Activated CD4-positive, alpha-beta T cell treated with anti-CD3 and anti-CD28 coated beads for 36 hours (primary cell): ENCODE measurements at regions not wholly inside any gene's neighbourhood (a gene's known extent, or its start where the extent isn't known, plus 50 kb on each side); places are given as distances from the start of the nearest gene placed in this dataset.

Experiments used
- ATAC-seq: fragments of 200-7000 bp; cut with Tn5 transposase; one replicate; pipeline ENCODE4 v1.10.0; 2021; ENCODE audit warnings: mild to moderate bottlenecking, moderate library complexity
- CTCF ChIA-PET: fragments of 350-600 bp; sonication (Branson Sonifier 250); formaldehyde crosslinking; loops from one replicate; lab custom pipeline; 2021; ENCODE audit warnings: antibody characterized with exemption; lab: Charles Lee
- POLR2A ChIA-PET: fragments of 350-600 bp; sonication (Branson Sonifier 250); formaldehyde crosslinking; loops from one replicate; lab custom pipeline; 2021; ENCODE audit warnings: antibody characterized with exemption, inconsistent platforms; lab: Charles Lee
- DNase-seq: peaks from one replicate; pipeline ENCODE4 v3.0.0-alpha.2; 2020
- H3K27ac Mint-ChIP-seq: one replicate; pipeline ENCODE4 v1.8.0; 2021; ENCODE audit warnings: mixed read lengths
- H3K27me3 Mint-ChIP-seq: one replicate; pipeline ENCODE4 v1.8.0; 2021; ENCODE audit warnings: mixed read lengths
- H3K36me3 Mint-ChIP-seq: one replicate; pipeline ENCODE4 v1.8.0; 2021; ENCODE audit warnings: low read depth, mixed read lengths
- H3K4me1 Mint-ChIP-seq: one replicate; pipeline ENCODE4 v1.8.0; 2021; ENCODE audit warnings: mixed read lengths
- H3K4me3 Mint-ChIP-seq: one replicate; pipeline ENCODE4 v1.8.0; 2021; ENCODE audit warnings: mild to moderate bottlenecking, moderate library complexity, mixed read lengths
- H3K9me3 Mint-ChIP-seq: one replicate; pipeline ENCODE4 v1.8.0; 2021; ENCODE audit warnings: low read depth, mixed read lengths
- intact Hi-C, 2 experiments: fragments of 100-400 bp; cut with DNase I in 1 of 2; cut with micrococcal nuclease in 1 of 2; formaldehyde crosslinking; loops; one replicate each; pipeline versions ENCODE4 v1.14.2 to v1.15.1; 2022 to 2024; cut with DNase I, micrococcal nuclease

DNA sequence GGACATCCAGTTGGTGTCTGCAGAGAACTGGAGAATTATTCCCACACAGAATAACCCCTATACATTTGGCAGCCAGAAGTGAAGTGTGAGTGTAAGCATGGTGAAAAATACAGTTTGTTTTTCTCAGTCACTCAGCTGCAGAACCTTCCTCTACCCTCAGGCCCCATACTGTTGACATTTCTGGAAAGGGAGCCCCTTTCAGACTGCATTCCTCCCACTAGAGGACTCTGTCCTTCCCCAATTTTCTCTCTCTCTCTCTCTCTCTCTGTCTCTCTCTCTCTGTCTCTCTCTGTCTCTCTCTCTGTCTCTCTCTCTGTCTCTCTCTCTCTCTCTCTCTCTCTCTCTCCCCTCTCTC lies 86.8 kb upstream of the STEAP1B start:
- no peak overlapping the region for H3K27ac Mint-ChIP-seq
- POLR2A ChIA-PET: interaction anchor here (0.5 kb wide), 1 partner anchor 973 kb away, joined by 3 read pairs; no protein-coding TSS in a partner anchor
- CTCF ChIA-PET: interaction anchor here (2.0 kb wide), 1 partner anchor 11 kb away, joined by 7 read pairs; no protein-coding TSS in a partner anchor
- intact Hi-C loops: loop anchor here (1.0 to 2.0 kb wide), 3 partner anchors 54 to 112 kb away; no protein-coding TSS in a partner anchor
- DNase-seq (no peak), ATAC-seq (peak; percentile 42)
- H3K9me3 Mint-ChIP-seq: no peaks in the 10 kb centered on the region
- H3K27me3 Mint-ChIP-seq: peaks cover 26% of the 10 kb centered on the region
- H3K36me3 Mint-ChIP-seq: no peaks in the 10 kb centered on the region
- H3K4me3 Mint-ChIP-seq: no peak overlapping the region
- H3K4me1 Mint-ChIP-seq: peaks cover 15% of the 10 kb centered on the region

DNA sequence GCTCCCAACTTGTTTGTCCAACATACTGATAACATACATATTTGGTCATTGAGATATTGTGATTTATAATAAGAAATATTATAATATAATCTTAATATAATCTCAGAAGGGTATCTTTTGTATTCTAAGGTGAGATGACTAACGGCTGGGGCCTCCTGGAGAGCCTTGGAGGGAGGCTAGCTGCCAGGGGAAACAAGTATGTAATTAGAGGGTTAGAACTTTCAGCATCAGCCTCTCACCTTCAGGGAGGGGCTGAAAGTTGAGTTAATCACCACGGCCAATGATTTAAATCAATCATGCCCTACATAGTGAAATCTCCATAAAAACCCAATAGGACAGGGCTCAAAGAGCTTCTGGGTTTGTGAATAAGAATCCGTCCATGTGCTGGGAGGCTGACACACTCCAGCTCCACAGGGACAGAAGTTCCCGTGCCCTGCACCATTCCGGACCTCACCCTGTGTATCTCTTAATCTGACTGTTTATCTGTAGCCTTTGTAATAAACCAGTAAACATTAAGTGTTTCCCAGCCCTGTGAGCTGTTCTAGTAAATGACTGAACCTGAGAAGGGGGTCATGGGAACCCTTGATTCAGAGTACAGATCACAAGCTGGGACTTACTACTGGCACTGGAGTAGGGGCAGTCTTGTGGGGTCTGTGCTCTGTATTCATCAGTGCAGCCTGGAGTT lies 86.3 kb upstream of the STEAP1B start:
- peak; percentile 49 for ATAC-seq
- peaks cover 23% of the 10 kb centered on the region for H3K27me3 Mint-ChIP-seq
- intact Hi-C loops: loop anchor here in 1 of 2 experiments (2.0 kb wide), 1 partner anchor 77 kb away; no protein-coding TSS in a partner anchor
- POLR2A ChIA-PET: interaction anchor here (0.5 kb wide), 1 partner anchor 974 kb away, joined by 3 read pairs; no protein-coding TSS in a partner anchor
- no peak overlapping the region for H3K27ac Mint-ChIP-seq
- H3K4me1 Mint-ChIP-seq: peaks cover 15% of the 10 kb centered on the region
- H3K36me3 Mint-ChIP-seq: no peaks in the 10 kb centered on the region
- CTCF ChIA-PET: interaction anchor here (2.0 kb wide), 1 partner anchor 10 kb away, joined by 7 read pairs; no protein-coding TSS in a partner anchor
- H3K4me3 Mint-ChIP-seq: no peak overlapping the region
- H3K9me3 Mint-ChIP-seq: no peaks in the 10 kb centered on the region
- DNase-seq: no peak

DNA sequence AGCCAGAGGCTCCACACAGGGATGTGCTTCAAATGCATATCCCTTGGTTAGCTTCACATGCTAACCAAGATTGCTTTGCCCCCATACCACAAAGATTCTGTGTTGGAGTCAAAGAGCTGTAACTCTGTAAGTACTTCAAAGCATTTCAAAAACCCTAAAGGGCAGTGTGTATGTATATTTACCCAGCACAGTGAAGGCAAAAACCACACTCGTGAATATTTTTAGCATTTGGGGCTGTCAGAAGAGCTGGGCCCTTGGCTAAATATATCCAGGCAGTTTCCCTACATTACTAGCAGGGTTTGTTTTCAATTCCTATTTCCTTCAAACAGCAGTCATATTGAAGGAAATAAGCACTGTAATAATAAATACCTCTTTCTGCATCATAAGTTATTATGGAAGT lies 84.2 kb upstream of the STEAP1B start:
- H3K27me3 Mint-ChIP-seq: peaks cover 14% of the 10 kb centered on the region

DNA sequence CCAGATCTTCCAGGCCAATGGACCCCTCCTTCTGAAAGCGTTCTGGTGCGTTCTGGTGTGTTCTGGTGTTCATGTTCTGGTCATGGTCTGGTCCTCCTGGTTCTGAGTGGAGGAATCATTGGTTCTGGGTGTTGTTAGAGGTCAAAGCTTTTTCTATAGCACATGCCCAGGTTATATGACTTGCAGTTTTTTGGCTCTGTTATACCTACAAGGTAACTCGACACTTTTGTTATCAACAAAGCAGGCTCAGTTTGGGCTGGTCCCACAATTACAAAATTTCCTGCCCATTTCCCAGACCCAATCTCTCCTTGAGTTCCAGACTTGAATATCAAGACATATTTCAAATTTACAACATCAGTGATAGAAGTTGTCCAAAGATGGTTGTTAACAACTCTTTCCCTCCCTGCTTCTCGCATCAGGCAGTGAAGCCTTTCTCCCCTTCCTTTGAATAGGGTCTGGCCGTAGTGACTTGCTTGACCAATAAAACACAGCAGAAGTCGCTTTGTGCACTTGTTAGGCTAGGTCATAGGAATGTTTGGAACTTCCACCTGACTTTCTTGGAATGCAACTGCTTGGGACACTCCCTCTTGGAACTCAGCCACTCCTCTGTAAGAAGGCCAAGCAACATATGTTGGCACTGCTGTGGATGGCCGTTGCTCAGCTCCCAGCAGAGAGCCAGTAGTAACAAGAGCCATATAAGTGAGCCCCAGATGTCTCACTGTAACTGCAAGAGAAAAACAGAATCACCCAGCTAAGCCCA lies 83.1 kb upstream of the STEAP1B start:
- Mint-ChIP-seq H3K4me1 (peaks cover 15% of the 10 kb centered on the region), H3K9me3 (no peaks in the 10 kb centered on the region), H3K27ac (no peak overlapping the region), H3K36me3 (no peaks in the 10 kb centered on the region), H3K4me3 (no peak overlapping the region), H3K27me3 (peaks cover 15% of the 10 kb centered on the region)
- ChIA-PET POLR2A (no interaction called here), CTCF (interaction anchor here (1.2 to 1.5 kb wide), 2 partner anchors 13 to 198 kb away, joined by 3 to 4 read pairs; no protein-coding TSS in a partner anchor)
- no peak for ATAC-seq
- intact Hi-C loops: no loop called here
- no peak for DNase-seq

More for the DNA sequence above, 84.2 kb upstream of the STEAP1B start:
- H3K4me1 Mint-ChIP-seq: peaks cover 15% of the 10 kb centered on the region
- intact Hi-C loops: no loop called here
- CTCF ChIA-PET: interaction anchor here (0.5 to 1.2 kb wide), 4 partner anchors 12 to 220 kb away, joined by 3 to 4 read pairs (median 4); partner anchors contain the start of gene IL6
- H3K36me3 Mint-ChIP-seq: no peaks in the 10 kb centered on the region
- H3K9me3 Mint-ChIP-seq: no peaks in the 10 kb centered on the region
- POLR2A ChIA-PET: no interaction called here
- no peak overlapping the region for H3K27ac Mint-ChIP-seq
- no peak overlapping the region for H3K4me3 Mint-ChIP-seq
- DNase-seq: no peak
- ATAC-seq: no peak

DNA sequence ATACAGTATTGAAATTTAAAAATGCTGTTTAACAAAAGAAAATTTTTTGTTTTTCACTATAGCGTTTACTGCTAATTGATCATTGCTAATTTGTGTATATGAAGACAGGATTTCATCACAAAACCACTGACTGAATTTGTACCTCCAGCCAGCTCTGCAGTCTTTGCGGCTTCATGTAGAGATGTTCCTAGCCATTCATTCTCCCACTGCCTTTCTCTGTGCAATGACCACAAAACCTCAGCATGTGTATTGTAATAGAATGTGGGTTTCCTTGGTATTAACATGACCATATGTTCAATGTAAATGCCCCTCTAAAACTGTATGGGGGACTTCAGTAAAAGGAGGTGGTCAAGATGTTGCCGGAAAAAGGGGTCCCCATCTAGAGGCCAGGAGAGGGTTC lies 81.1 kb upstream of the STEAP1B start:
- no peaks in the 10 kb centered on the region for H3K9me3 Mint-ChIP-seq
- H3K4me3 Mint-ChIP-seq: no peak overlapping the region
- no peak for DNase-seq
- no peaks in the 10 kb centered on the region for H3K4me1 Mint-ChIP-seq
- ChIA-PET POLR2A (no interaction called here), CTCF (interaction anchor here (1.0 to 1.5 kb wide), 5 partner anchors 12 to 200 kb away, joined by 3 to 4 read pairs (median 4); partner anchors contain the start of gene IL6)
- no peaks in the 10 kb centered on the region for H3K36me3 Mint-ChIP-seq
- no peak overlapping the region for H3K27ac Mint-ChIP-seq
- H3K27me3 Mint-ChIP-seq: peaks cover 27% of the 10 kb centered on the region
- intact Hi-C loops: no loop called here
- ATAC-seq: no peak

DNA sequence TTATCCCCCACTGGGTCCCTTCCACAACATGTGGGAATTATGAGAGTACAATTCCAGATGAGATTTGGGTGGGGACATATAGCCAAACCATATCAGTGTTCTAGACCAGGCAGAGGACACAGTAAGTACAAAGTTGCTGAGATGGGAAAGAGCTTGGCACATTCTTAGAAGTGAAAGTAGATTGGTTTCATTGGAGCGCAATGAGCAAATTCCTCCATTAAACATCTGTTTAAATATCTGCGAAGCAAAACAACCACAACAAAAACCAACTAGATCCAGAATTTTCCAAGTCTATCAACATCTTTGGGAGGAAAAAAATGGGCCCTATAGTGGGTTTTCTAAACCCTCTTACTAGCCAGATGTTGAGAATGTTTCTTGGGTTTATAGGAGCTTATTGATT lies 80.0 kb upstream of the STEAP1B start:
- CTCF ChIA-PET: no interaction called here
- peaks cover 27% of the 10 kb centered on the region for H3K27me3 Mint-ChIP-seq
- no peaks in the 10 kb centered on the region for H3K36me3 Mint-ChIP-seq
- no peak overlapping the region for H3K4me3 Mint-ChIP-seq
- intact Hi-C loops: no loop called here
- H3K27ac Mint-ChIP-seq: no peak overlapping the region
- POLR2A ChIA-PET: no interaction called here
- ATAC-seq (no peak), DNase-seq (no peak)
- H3K9me3 Mint-ChIP-seq: no peaks in the 10 kb centered on the region
- no peaks in the 10 kb centered on the region for H3K4me1 Mint-ChIP-seq

DNA sequence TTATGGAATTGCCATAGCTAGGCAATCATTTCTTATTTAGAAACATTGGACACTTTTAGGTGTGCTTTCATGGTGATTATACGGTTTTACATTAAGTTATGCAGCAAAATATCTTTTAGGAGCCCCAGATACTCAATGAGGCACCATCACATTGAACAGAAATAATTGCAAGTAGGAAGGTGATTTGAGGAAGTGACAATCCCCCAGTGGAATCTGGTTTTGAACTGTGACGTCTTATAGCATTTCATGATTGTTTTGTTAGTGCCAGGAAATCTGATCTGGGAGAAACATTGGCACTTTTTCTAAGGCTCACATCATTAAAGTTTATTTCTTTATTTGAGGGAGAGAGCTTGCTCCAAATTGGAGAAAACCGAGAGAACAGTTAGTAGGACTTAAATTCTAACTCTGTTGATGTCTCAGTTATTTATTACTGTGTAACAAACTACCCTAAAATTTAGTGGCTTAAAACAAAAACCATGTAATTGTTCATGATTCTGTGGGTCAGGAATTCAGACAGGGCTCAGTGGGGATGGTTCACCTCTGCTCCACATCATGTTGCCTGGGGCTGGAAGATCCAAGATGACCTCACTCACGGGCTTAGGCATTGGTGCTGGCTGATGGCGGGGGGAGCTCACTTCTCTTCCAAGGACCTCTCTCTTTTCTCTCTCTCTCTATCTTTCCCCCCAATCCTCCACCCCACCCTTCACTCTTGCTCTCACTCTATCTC lies 78.2 kb upstream of the STEAP1B start:
- Mint-ChIP-seq H3K9me3 (no peaks in the 10 kb centered on the region), H3K4me1 (no peaks in the 10 kb centered on the region), H3K27ac (no peak overlapping the region), H3K27me3 (peaks cover 26% of the 10 kb centered on the region), H3K36me3 (no peaks in the 10 kb centered on the region), H3K4me3 (no peak overlapping the region)
- ChIA-PET POLR2A (no interaction called here), CTCF (interaction anchor here (1.2 kb wide), 1 partner anchor 19 kb away, joined by 6 read pairs; no protein-coding TSS in a partner anchor)
- no peak for DNase-seq
- intact Hi-C loops: no loop called here
- no peak for ATAC-seq

DNA sequence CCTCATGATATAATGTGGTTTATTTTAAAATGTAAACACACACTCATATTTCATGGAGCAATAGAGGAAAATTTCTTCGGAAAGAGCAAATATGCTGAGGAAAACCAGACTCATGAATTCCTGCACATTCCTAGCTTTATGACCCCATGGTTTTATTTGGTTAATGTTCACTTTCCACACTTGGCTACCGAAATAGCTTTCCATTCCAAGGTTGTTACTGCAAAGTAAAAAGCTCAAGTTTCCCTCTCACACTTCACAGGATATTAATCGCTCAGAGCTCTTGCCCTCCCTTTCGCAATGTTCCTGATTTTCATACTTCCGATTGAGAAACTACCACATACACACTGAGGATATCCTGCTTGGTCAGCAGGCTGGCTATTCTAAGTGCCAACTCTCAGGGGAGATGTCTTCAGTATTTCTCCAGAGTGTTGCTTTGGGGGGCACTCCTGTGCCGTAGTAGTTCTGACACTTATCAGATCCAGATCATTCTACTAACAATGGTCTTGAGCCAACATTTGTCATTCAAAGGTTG lies 77.5 kb upstream of the STEAP1B start:
- intact Hi-C loops: no loop called here
- H3K36me3 Mint-ChIP-seq: no peaks in the 10 kb centered on the region
- ATAC-seq (no peak), DNase-seq (no peak)
- peaks cover 27% of the 10 kb centered on the region for H3K27me3 Mint-ChIP-seq
- H3K4me1 Mint-ChIP-seq: no peaks in the 10 kb centered on the region
- H3K4me3 Mint-ChIP-seq: no peak overlapping the region
- H3K27ac Mint-ChIP-seq: no peak overlapping the region
- CTCF ChIA-PET: interaction anchor here (0.9 to 1.2 kb wide), 2 partner anchors 19 to 610 kb away, joined by 4 to 6 read pairs; no protein-coding TSS in a partner anchor
- no peaks in the 10 kb centered on the region for H3K9me3 Mint-ChIP-seq
- POLR2A ChIA-PET: no interaction called here

DNA sequence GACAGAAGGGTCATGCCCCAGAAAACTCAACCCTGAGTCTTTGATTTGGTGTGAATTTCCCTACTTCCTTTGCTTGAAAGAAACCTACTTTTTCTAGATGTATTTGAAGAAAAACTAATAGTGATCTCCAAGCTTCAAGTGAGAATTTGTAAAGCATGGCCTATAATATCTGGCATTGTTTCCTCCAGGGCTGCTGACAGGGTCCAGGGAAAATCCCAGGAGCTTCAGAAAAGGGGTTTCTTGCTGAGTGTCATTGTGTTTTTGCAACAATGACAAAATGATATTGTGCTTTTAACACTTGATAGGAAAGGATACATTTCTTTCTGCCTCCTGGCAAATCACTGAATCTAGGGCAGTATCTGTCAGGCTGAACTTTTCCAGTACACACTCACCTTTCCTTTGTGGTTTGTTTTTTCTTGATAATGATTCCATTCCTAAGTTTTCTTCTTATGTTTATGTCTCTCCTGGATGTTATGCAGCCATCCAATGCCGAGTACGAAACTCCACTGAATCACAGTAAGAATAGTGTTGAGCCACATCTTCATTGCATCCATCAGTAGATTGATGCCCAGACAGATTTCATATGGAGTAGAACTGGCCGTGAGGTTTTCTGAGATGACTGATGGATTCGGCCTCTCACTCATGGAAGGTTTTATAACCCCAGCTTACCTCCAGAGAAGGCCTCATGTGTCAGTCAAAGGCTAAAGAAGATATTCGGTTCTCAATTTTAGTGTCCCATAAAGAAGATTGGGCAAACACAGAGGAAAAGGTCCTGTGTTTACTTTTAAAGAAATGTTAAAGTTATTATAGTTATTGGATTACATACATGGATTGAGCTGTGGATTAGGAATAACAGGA lies 76.9 kb upstream of the STEAP1B start:
- intact Hi-C loops: no loop called here
- ATAC-seq (no peak), DNase-seq (no peak)
- Mint-ChIP-seq H3K27ac (no peak overlapping the region), H3K9me3 (no peaks in the 10 kb centered on the region), H3K27me3 (peaks cover 30% of the 10 kb centered on the region), H3K4me3 (no peak overlapping the region), H3K4me1 (no peaks in the 10 kb centered on the region), H3K36me3 (no peaks in the 10 kb centered on the region)
- ChIA-PET POLR2A (no interaction called here), CTCF (interaction anchor here (0.6 to 2.0 kb wide), 4 partner anchors 9 to 610 kb away, joined by 3 to 7 read pairs (median 5); no protein-coding TSS in a partner anchor)
